ENCODE measurements at regions not wholly inside any gene's neighbourhood (a gene's known extent, or its start where the extent isn't known, plus 50 kb on each side); places are given as distances from the start of the nearest gene placed in this dataset.

- Histone ChIP-seq H4K91ac (replicated peaks; ENCODE audit: insufficient read length, low read length) (no peak overlapping the region), H3K23ac (ENCODE audit: insufficient read length) (no peak overlapping the region), H3K4me1 (replicated peaks in 1 of 4; ENCODE audit: control insufficient read depth in 3 of 4, insufficient read depth in 4 of 4, low read length in 3 of 4) (no peaks in the 10 kb centered on the region), H4K20me1 (replicated peaks in 1 of 2; ENCODE audit: control insufficient read depth in 1 of 2, insufficient read depth in 2 of 2, low read length in 2 of 2) (no peaks in the 10 kb centered on the region), H4K8ac (ENCODE audit: extremely low read depth, insufficient read depth, low read length) (no peak overlapping the region), H3K36me3 (ENCODE audit: control insufficient read depth in 2 of 4, insufficient read depth in 4 of 4, low read length in 3 of 4) (no peaks in the 10 kb centered on the region), H2BK15ac (ENCODE audit: low read length) (no peak overlapping the region), H2BK12ac (ENCODE audit: low read depth, low read length) (no peak overlapping the region), H4K5ac (ENCODE audit: insufficient read length, low read depth, low read length) (no peak overlapping the region), H3K9me3 (ENCODE audit: insufficient read depth in 2 of 2, low read depth in 1 of 2, low read length in 1 of 2) (no peaks in the 10 kb centered on the region), H3K27me3 (replicated peaks in 1 of 4; ENCODE audit: control insufficient read depth in 3 of 4, extremely low read depth in 1 of 4, insufficient read depth in 3 of 4, low read length in 3 of 4) (no peaks in the 10 kb centered on the region; a peak in 1 of 7 replicates), H2BK20ac (ENCODE audit: low read length) (no peak overlapping the region), H3K27ac (ENCODE audit: low read depth, low read length) (no peak overlapping the region), H3K56ac (replicated peaks; ENCODE audit: insufficient read length, low read depth, low read length) (no peak overlapping the region), H3K79me1 (ENCODE audit: low read depth, low read length) (no peaks in the 10 kb centered on the region), H3K79me2 (ENCODE audit: control insufficient read depth in 1 of 2, insufficient read depth in 2 of 2, low read length in 2 of 2) (no peaks in the 10 kb centered on the region), H3K23me2 (ENCODE audit: low read depth, low read length) (no peaks in the 10 kb centered on the region), H2BK5ac (ENCODE audit: low read depth, low read length) (no peak overlapping the region), H3K14ac (ENCODE audit: insufficient read length) (no peak overlapping the region), H2AK5ac (ENCODE audit: low read depth, low read length) (no peak overlapping the region), H3K4me3 (ENCODE audit: extremely low read depth in 1 of 4, insufficient read depth in 2 of 4, low read depth in 3 of 4, low read length in 4 of 4) (no peak overlapping the region), H3K18ac (ENCODE audit: extremely low read depth, low read length) (no peak overlapping the region), H3K9ac (replicated peaks in 1 of 4; ENCODE audit: extremely low read depth in 1 of 4, low read depth in 3 of 4, low read length in 3 of 4) (no peak overlapping the region), H3K4me2 (ENCODE audit: insufficient read depth in 1 of 2, low read depth in 2 of 2, low read length in 2 of 2) (no peak overlapping the region), H2AFZ (ENCODE audit: low read length) (no peak overlapping the region), H3K4ac (replicated peaks; ENCODE audit: insufficient read length, low read depth, low read length) (no peak overlapping the region), H2BK120ac (replicated peaks; ENCODE audit: low read depth, low read length) (no peak overlapping the region)
- DNase-seq (ENCODE audit: low read depth in 1 of 2, low spot score in 2 of 2) (no peak), FAIRE-seq (no peak)
- CTCF ChIA-PET (ENCODE audit: partially characterized antibody) = interaction anchor here (0.6 kb wide), 1 partner anchor 14 kb away, joined by 3 read pairs; no protein-coding TSS in a partner anchor
- no peak for TF ChIP-seq SAP30 (IDR thresholded peaks at IDR 0.05; ENCODE audit: insufficient read depth, insufficient replicate concordance, low read length)
- POLR2A ChIA-PET (ENCODE audit: partially characterized antibody) = interaction anchor here (0.6 kb wide), 1 partner anchor 250 kb away, joined by 3 read pairs; no protein-coding TSS in a partner anchor
- WGBS, 2 experiments (ENCODE audit: extremely low coverage in 1 of 2, insufficient coverage in 1 of 2, insufficient read length in 1 of 2, insufficient replicate concordance in 2 of 2, low coverage in 1 of 2, low lambda C conversion rate in 2 of 2, missing lambda C conversion rate in 1 of 2) = 82% methylated on average over 1 of the region's 1 CpG; no CpG with 5 or more reads in 1 of the 2 experiments
Measured at GRCh38 chr6:132205946-132206345, 195.3 kb downstream of the MOXD1 start.

Data from H1 (cell line).